NCI-H2196 (cell line): ENCODE measurements at regions not wholly inside any gene's neighbourhood (a gene's known extent, or its start where the extent isn't known, plus 50 kb on each side); places are given as distances from the start of the nearest gene placed in this dataset.
"Not testable (repeated sequence)": the region's sequence is repeated elsewhere in the genome, so short reads cannot be mapped to it uniquely, and the experiment has no call there.

Source experiments
- DNase-seq: peaks from one replicate; lab custom pipeline; 2025; ENCODE audit not compliant: unreplicated experiment; lab: John Stamatoyannopoulos, UW

DNA sequence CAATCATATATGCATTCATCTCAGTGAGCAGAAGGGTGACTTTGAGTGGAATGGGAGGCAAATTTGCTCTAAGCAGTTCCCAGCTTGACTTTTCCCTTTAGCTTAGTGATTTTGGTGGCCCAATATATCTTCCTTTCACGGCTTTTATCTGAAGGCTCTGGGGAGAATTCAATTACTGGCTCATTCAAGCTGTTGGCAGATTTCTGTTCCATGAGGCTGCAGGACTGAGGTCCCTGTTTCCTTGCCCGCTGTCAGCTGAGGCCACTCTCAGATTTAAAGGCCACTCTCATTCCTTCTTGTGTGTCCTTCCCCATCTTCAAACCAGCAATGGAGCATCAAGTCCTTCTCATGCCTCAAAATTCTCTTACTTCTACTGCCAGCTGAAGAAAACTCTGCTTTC lies 170.4 kb upstream of the ATP10A start:
- no peak for DNase-seq

DNA sequence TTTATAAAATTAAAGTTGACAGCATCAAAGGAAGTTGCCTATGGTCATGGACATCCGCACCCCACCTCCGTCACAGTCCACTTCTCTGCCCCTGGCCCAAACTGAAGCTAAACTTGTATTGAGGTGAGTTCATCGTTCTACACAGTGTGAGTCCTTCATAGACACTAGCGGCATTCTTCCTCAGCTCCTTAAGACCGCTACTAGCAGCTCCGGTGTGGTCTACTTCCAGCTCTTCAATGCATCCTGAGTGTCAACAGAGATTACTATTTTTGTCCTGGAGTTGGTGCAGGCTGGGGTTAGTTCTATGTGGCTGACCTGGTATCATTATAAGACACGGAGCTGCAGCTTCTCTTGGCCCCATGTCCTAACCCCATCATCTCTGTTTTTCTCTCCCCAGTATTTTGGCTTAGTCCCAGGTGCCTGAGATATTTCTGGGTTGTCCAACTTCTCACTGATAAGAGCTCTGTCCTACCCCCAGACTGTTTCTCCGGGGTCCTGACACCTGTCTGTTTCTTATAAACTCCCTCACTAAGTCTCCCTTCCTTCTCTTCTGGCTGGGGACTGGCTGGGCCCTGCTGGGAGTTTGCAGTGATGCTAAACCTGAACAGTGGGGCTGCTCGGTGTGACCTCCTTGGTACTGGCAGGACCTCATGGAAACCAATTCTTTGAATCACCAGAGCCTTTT lies 169.2 kb upstream of the ATP10A start:
- no peak for DNase-seq

DNA sequence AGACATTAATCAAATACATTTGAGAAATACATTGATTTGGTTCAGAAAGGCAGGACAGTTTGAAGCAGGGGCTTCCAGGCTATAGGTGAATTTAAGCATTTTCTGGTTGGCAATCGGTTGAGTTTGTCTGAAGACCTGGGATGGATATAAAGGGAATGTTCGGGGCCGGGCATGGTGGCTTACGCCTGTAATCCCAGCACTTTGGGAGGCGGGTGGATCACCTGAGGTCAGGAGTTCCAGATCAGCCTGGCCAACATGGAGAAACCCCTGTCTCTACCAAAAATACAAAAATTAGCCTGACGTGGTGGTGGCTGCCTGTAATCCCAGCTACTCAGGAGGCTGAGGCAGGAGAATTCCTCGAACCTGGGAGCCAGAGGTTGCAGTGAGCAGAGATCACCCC lies 166.5 kb upstream of the ATP10A start:
- not testable (repeated sequence) for DNase-seq

GRCh38 chr15:26029146-26029545 lies 166.0 kb upstream of the ATP10A start:
- no peak for DNase-seq

GRCh38 chr15:26028086-26028740 lies 165.1 kb upstream of the ATP10A start:
- DNase-seq: no peak

DNA sequence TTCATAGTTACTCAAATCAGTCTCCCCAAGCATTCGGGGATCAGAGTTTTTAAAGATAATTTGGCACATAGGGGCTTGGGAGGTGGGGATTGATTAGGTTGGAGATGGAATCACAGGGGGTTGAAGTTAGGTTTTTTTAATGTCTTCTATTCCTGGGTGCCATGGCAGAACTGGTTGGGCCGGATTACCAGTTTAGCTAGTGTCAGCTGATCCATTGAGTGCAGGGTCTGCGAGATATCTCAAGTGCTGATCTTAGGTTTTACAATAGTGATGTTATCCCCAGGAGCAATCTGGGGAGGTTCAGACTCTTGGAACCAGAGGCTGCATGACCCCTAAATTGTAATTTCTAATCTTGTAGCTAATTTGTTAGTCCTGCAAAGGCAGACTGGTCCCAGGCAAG lies 163.5 kb upstream of the ATP10A start:
- not testable (repeated sequence) for DNase-seq

DNA sequence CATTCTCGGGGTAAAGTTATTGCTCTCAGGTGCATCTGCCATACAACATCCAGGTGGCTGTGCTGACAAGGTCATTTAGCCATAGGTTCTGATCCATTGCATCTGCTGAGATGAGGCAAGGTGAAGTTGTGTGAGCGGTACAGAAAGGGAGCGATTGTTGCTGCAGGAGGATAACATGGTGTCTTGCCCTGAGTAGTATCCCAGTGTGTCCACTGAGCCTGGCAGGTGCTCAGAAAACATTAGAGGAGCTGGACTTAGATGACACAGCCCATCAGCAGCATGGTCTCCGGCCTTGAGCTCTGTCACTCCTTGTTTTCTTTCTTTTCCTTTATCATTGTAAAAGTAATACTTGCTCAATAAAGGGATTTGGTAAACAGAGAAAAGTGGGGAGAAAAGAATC lies 161.1 kb upstream of the ATP10A start:
- DNase-seq: no peak

- DNase-seq: no peak
Measured at GRCh38 chr15:26023691-26024090, 160.6 kb upstream of the ATP10A start.

DNA sequence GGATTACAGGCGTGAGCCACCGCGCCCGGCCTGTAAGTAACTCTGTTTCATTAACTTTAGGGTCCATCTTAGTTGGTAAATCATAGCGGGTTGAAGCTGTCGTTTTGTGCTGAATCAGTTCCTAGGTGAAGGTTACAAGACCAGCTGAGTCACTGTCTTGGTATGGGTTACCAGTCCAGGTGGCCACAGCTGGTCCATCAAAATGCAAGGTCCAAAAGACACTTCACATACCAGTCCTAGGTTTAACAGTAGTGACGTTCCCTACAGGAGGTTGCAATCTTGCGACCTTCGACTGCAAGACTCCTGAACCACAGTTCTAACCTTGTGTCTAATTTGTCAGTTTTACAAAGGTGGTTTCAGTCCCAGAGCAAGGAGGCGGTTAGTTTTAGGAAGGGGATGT lies 160.1 kb upstream of the ATP10A start:
- no peak for DNase-seq

DNA sequence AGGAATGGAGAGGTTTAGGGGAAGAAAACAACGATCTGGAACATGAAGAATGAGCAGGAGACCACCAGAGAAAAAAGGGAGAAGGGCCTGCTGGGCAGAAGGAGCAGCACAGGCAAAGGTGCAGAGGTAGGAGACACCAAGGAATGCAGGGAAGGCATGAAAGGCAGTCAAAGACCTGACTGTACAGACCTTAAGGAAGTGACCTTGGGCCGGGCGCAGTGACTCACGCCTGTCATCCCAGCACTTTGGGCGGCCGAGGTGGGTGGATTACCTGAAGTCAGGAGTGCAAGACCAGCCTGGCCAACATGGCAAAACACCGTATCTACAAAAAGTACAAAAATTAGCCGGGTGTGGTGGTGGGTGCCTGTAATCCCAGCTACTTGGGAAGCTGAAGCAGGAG lies 157.7 kb upstream of the ATP10A start:
- DNase-seq: no peak

GRCh38 chr15:26017665-26018064 lies 154.5 kb upstream of the ATP10A start:
- DNase-seq: no peak

GRCh38 chr15:26015516-26016075 lies 152.5 kb upstream of the ATP10A start:
- DNase-seq: no peak

DNA sequence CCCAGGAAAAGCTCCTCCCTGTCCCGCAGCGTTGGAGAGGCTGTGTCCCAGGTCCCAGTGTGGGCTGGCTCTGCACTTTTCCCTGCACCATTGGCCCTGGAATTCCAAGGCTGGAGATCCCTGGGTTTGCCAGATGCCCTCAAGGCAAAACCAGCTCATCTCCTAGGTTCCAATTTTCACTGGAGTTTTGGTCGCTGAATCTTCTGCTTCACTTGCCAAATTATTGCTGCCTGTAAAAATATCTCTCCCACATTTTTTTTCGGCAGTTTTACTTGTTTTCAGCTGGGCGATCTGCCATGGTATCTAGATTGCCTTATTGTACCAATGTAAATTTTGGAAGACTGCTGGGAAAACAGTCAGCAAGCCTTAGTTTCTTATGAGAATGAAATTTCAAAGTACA lies 150.9 kb upstream of the ATP10A start:
- no peak for DNase-seq

DNA sequence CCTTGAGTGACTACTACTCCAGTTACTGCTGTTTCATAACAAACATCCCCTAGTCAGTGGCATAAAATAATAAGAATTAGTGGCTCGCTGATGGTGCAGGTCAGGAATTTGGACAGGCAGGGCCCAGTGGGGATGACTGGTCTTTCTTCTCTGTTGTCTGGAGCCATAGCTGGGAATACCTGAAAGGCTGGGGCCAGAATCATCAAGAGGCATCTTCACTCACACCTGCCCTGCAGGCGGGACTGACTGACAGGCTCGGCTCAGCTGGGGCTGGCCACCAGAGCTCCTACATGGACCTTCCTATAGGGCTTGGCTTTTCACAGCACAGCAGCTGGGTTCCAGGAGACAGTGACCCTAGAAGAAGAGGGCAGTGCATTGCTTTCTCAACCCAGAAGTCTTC lies 148.8 kb upstream of the ATP10A start:
- DNase-seq: no peak

DNA sequence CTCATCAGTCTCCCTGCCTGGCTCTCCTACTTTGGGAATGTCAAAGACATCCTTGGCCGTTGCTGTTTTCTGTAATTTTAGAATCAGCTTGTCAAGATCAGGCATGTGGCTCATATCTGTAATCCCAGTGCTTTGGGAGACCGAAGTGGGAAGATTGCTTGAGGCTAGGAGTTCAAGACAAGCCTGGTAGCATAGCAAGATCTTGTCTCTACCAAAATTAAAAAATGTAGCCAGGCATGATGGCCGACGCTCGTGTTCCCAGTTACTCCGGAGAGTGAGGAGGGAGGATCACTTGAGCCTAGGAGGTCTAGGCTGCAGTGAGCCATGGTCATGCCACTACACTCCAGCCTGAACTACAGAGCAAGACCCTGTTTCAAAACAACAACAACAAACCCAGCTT lies 144.0 kb upstream of the ATP10A start:
- no peak for DNase-seq

- no peak for DNase-seq
Measured at GRCh38 chr15:26001201-26001600, 138.1 kb upstream of the ATP10A start.

DNA sequence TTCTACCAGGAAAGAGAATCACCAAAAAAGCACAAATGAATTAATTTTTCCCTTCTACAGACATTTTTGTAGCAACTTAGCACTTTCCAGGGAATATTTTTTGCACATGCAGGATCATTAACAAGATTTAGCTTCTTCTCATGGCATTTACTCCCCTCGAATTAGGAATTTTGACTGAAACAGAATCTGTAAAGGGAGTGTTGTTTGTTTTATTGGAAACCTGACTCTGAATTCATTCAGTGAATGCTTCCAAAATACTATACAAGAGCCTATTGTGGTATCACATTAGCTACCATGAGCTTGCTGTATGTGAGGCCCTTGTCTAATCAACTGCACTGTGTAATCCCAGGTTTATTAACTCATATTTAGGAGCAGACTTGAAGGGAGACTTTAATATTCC lies 130.4 kb upstream of the ATP10A start:
- no peak for DNase-seq

- no peak for DNase-seq
Measured at GRCh38 chr15:25990220-25990619, 127.1 kb upstream of the ATP10A start.

DNA sequence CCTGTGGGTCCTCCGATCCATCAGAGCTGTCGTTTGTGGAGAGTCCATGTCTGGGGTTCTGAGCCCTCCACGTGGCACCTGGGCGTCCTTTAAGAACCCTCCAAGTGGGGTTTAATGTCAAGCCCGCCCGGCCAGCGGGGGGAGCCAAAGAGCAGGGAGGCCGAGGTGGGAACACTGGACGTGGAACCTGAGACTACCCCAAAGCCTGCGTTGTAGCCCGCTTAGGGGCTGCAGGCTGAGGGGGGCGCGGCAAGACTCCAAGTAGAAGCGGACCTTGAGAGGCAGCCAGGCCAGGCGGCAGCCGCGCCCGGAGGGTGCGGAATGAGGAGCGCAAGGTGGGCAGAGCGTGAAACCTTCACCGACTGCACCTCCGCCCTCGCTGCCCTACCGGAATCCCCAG lies 126.2 kb upstream of the ATP10A start:
- no peak for DNase-seq

DNA sequence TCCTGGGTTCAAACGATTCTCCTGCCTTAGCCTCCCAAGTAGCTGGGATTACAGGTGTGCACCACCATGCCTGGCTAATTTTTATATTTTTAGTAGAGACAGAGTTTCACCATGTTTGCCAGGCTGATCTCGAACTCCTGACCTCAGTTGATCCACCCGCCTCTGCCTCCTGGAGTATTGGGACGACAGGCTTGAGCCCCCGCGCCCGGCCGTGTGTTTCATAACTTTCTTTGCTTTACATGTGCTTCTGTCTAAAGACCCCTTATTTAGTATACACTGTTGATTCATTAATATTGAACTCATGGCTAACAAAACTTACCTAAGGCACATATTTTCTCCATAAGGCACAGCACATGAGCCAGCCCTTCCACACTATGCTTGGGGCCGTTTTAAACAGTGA lies 125.6 kb upstream of the ATP10A start:
- not testable (repeated sequence) for DNase-seq

- DNase-seq: no peak
Measured at GRCh38 chr15:25987638-25988037, 124.5 kb upstream of the ATP10A start.

DNA sequence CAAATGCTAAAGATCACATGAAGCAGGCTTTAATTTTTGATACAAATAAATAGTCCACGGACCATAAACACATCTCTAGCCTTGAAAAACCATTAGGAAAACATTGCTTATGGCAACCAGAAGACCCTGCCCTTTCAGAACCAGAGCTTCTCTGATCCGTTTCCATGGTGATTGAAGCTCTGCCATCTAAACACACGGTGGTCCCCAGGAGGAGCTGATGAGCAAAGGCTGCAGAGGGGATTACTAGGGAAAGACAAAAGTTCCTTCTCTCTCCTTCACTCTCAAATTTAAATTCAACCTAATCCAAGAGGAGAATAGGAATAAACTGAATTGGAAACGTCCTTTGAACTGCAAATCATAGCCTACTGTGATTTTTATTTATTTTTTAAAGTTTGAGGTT lies 122.0 kb upstream of the ATP10A start:
- no peak for DNase-seq

GRCh38 chr15:25982736-25983135 lies 119.6 kb upstream of the ATP10A start:
- DNase-seq: no peak
